Posterior vena cava (tissue), 2 donors: ENCODE measurements at regions not wholly inside any gene's neighbourhood (a gene's known extent, or its start where the extent isn't known, plus 50 kb on each side); places are given as distances from the start of the nearest gene placed in this dataset.

Experiments
- DNase-seq: peaks from one replicate; pipeline ENCODE4 v3.0.0-alpha.2; 2020; ENCODE audit warnings: low spot score
- intact Hi-C, 2 donors: fragments of 100-400 bp; cut with DNase I; formaldehyde crosslinking; loops; one replicate each; pipeline versions ENCODE4 v1.14.1 to v1.14.2; 2022 to 2023
- donor health status: DM: yes; HTN: yes; CAD: no.
- donor health status: DM: yes; HTN: yes; CAD: no.

GRCh38 chr13:77480066-77480465 lies 55.4 kb upstream of the SCEL start:
- intact Hi-C loops: no loop called here
- no peak for DNase-seq

GRCh38 chr13:77479326-77479725 lies 56.2 kb upstream of the SCEL start:
- DNase-seq: no peak
- intact Hi-C loops: no loop called here

GRCh38 chr13:77477299-77477848 lies 58.1 kb upstream of the SCEL start:
- DNase-seq: no peak
- intact Hi-C loops: no loop called here

GRCh38 chr13:77476456-77476855 lies 59.0 kb upstream of the SCEL start:
- no peak for DNase-seq
- intact Hi-C loops: no loop called here

- intact Hi-C loops: no loop called here
- peak; percentile 75 for DNase-seq
Measured at GRCh38 chr13:77475345-77476084, 60.0 kb upstream of the SCEL start.

GRCh38 chr13:77470986-77471385 lies 64.5 kb upstream of the SCEL start:
- no peak for DNase-seq
- intact Hi-C loops: no loop called here

- no peak for DNase-seq
- intact Hi-C loops: no loop called here
Measured at GRCh38 chr13:77466753-77467422, 68.6 kb upstream of the SCEL start.

GRCh38 chr13:77465603-77466195 lies 69.8 kb upstream of the SCEL start:
- DNase-seq: no peak
- intact Hi-C loops: no loop called here

- DNase-seq: peak; percentile 85
- intact Hi-C loops: no loop called here
Measured at GRCh38 chr13:77460195-77460594, 75.3 kb upstream of the SCEL start.

- intact Hi-C loops: no loop called here
- no peak for DNase-seq
Measured at GRCh38 chr13:77459592-77459991, 75.9 kb upstream of the SCEL start.

- no peak for DNase-seq
- intact Hi-C loops: no loop called here
Measured at GRCh38 chr13:77458736-77459135, 76.8 kb upstream of the SCEL start.

GRCh38 chr13:77457966-77458365 lies 77.5 kb upstream of the SCEL start:
- DNase-seq: no peak
- intact Hi-C loops: no loop called here

GRCh38 chr13:77456271-77456670 lies 79.2 kb upstream of the SCEL start:
- intact Hi-C loops: no loop called here
- no peak for DNase-seq

GRCh38 chr13:77449265-77449664 lies 86.2 kb upstream of the SCEL start:
- intact Hi-C loops: no loop called here
- no peak for DNase-seq

- intact Hi-C loops: no loop called here
- DNase-seq: no peak
Measured at GRCh38 chr13:77448689-77449088, 86.8 kb upstream of the SCEL start.

GRCh38 chr13:77443511-77443910 lies 92.0 kb upstream of the SCEL start:
- DNase-seq: no peak
- intact Hi-C loops: no loop called here

GRCh38 chr13:77437267-77437666 lies 98.2 kb upstream of the SCEL start:
- intact Hi-C loops: no loop called here
- DNase-seq: no peak

- no peak for DNase-seq
- intact Hi-C loops: no loop called here
Measured at GRCh38 chr13:77434289-77434688, 101.2 kb upstream of the SCEL start.

- intact Hi-C loops: no loop called here
Measured at GRCh38 chr13:77431449-77431848, 104.1 kb upstream of the SCEL start.

GRCh38 chr13:77430377-77430951 lies 103.6 kb upstream of the MYCBP2 start:
- intact Hi-C loops: no loop called here
- DNase-seq: no peak

More at GRCh38 chr13:77431449-77431848, 104.1 kb upstream of the SCEL start:
- no peak for DNase-seq
